Keratinocyte (primary cell): ENCODE measurements at regions not wholly inside any gene's neighbourhood (a gene's known extent, or its start where the extent isn't known, plus 50 kb on each side); places are given as distances from the start of the nearest gene placed in this dataset.

Experiments used
- DNase-seq: peaks from one replicate; pipeline ENCODE4 v3.0.0-alpha.2; 2011; ENCODE audit warnings: low read depth, missing footprints, low spot score
- FAIRE-seq: peaks from 2 replicates; lab custom pipeline; 2011; peaks lifted over from hg19 to GRCh38; lab: Jason Lieb, UNC
- H2AFZ ChIP-seq: 2 replicates; pipeline ENCODE4 v1.6.0; 2012; ENCODE audit warnings: low read length, control low read depth, inconsistent platforms; ENCODE audit not compliant: control insufficient read depth
- H3K27ac ChIP-seq: 2 replicates; pipeline ENCODE4 v1.5.1; 2011; ENCODE audit warnings: low read length; ENCODE audit not compliant: control insufficient read depth, insufficient read depth
- H3K27me3 ChIP-seq: 3 replicates; pipeline ENCODE4 v1.6.0; 2011; ENCODE audit warnings: low read length; ENCODE audit not compliant: control insufficient read depth, insufficient read depth; ENCODE audit errors: extremely low read depth
- H3K36me3 ChIP-seq, 2 experiments: 2 replicates in 1 of 2; 3 replicates in 1 of 2; pipeline ENCODE4 v1.5.1; 2011; ENCODE audit warnings: low read length in 2 of 2, mild to moderate bottlenecking in 1 of 2; ENCODE audit not compliant: control insufficient read depth in 2 of 2, insufficient read depth in 2 of 2; ENCODE audit errors: extremely low read depth in 1 of 2
- H3K4me1 ChIP-seq: 3 replicates; pipeline ENCODE4 v1.5.1; 2011; ENCODE audit warnings: low read length; ENCODE audit not compliant: control insufficient read depth, insufficient read depth; ENCODE audit errors: extremely low read depth
- H3K4me2 ChIP-seq: 3 replicates; pipeline ENCODE4 v1.6.0; 2011; ENCODE audit warnings: low read depth, low read length; ENCODE audit not compliant: control insufficient read depth, insufficient read depth; ENCODE audit errors: extremely low read depth
- H3K4me3 ChIP-seq, 3 experiments: fragments of 200-600 bp in 1 of 3; sonication (generic) in 1 of 3; 2 replicates in 2 of 3; 3 replicates in 1 of 3; pipeline ENCODE4 v1.5.1; 2011 to 2016; ENCODE audit warnings: low read length in 3 of 3, mild to moderate bottlenecking in 3 of 3, control low read depth in 2 of 3, inconsistent platforms in 1 of 3, low read depth in 1 of 3, mixed read lengths in 1 of 3, mixed run types in 1 of 3, moderate library complexity in 1 of 3; ENCODE audit not compliant: control insufficient read depth in 2 of 3, insufficient read depth in 2 of 3; ENCODE audit errors: extremely low read depth in 1 of 3
- H3K79me2 ChIP-seq: 2 replicates; pipeline ENCODE4 v1.6.0; 2012; ENCODE audit warnings: low read length; ENCODE audit not compliant: control insufficient read depth, insufficient read depth
- H3K9ac ChIP-seq: 3 replicates; pipeline ENCODE4 v1.6.0; 2011; ENCODE audit warnings: low read length; ENCODE audit not compliant: control insufficient read depth, insufficient read depth; ENCODE audit errors: extremely low read depth
- H3K9me1 ChIP-seq: 3 replicates; pipeline ENCODE4 v1.6.0; 2011; ENCODE audit warnings: low read length; ENCODE audit not compliant: control insufficient read depth, insufficient read depth; ENCODE audit errors: extremely low read depth
- H3K9me3 ChIP-seq: 2 replicates; pipeline ENCODE4 v1.5.1; 2012; ENCODE audit warnings: low read depth, low read length; ENCODE audit not compliant: control insufficient read depth
- H4K20me1 ChIP-seq: 3 replicates; pipeline ENCODE4 v1.6.0; 2011; ENCODE audit warnings: low read length; ENCODE audit not compliant: control insufficient read depth, insufficient read depth; ENCODE audit errors: extremely low read depth
- EZH2 ChIP-seq: IDR thresholded peaks from one replicate; pipeline ENCODE4 v1.6.1; 2012; ENCODE audit warnings: inconsistent platforms, mild to moderate bottlenecking, low read length, moderate library complexity
- dilution Hi-C: fragments of 300-500 bp; cut with MboI; formaldehyde crosslinking; loops from one replicate; pipeline ENCODE4 v1.7.0; 2020; ENCODE audit warnings: low sequenced_read_pairs; ENCODE audit not compliant: extremely low pct_ligation_motif_present
- TF ChIP-seq, protein P1 (sequence below), 3 experiments: IDR thresholded peaks in 1 of 3; conservative IDR thresholded peaks in 1 of 3; optimal IDR thresholded peaks in 1 of 3; 2 replicates in 2 of 3; 3 replicates in 1 of 3; pipeline versions ENCODE3 to v1.5.1; 2011; ENCODE audit warnings: low read length in 3 of 3, mild to moderate bottlenecking in 3 of 3, moderate library complexity in 2 of 3, control low read depth in 1 of 3, inconsistent platforms in 1 of 3; ENCODE audit not compliant: insufficient read depth in 2 of 3; ENCODE audit errors: extremely low read depth in 1 of 3

DNA sequence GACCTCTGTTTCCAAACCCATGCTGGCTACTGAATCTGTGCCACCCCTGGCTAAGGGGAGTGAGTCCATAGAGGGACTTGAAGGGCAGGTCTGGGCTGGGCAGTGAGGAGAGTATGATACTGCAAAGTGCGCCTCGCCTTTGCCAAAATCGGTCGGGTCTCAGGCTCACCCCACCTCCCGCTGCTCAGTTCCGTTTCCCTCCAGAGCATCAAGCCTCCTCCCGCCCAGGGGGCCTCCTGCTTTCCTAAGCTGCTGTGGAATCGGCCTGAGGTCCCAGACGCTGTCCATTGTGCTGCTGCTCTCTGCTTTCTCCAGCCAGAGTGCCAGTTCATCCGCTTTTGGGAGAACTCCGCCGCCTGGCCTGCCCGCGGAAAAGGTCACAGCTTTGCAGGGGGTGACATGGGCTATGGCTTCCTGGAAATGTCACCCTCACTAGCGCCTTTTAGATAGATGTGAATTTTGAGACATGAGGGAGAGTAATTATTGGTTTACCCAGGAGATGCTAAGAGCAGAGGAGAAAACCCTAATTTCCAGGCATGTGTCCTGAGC lies 1418.4 kb downstream of the UQCRFS1 start:
- H3K9me1 ChIP-seq = peaks cover 2% of the 10 kb centered on the region
- peaks cover 0 to 10% of the 10 kb centered on the region in 2 experiments for H3K36me3 ChIP-seq
- TF ChIP-seq, protein P1, sequence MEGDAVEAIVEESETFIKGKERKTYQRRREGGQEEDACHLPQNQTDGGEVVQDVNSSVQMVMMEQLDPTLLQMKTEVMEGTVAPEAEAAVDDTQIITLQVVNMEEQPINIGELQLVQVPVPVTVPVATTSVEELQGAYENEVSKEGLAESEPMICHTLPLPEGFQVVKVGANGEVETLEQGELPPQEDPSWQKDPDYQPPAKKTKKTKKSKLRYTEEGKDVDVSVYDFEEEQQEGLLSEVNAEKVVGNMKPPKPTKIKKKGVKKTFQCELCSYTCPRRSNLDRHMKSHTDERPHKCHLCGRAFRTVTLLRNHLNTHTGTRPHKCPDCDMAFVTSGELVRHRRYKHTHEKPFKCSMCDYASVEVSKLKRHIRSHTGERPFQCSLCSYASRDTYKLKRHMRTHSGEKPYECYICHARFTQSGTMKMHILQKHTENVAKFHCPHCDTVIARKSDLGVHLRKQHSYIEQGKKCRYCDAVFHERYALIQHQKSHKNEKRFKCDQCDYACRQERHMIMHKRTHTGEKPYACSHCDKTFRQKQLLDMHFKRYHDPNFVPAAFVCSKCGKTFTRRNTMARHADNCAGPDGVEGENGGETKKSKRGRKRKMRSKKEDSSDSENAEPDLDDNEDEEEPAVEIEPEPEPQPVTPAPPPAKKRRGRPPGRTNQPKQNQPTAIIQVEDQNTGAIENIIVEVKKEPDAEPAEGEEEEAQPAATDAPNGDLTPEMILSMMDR (optimal IDR thresholded peaks at IDR 0.05 in 1 of 3, IDR thresholded peaks at IDR 0.05 in 1 of 3, conservative IDR thresholded peaks at IDR 0.05 in 1 of 3; ENCODE audit: extremely low read depth in 1 of 3, insufficient read depth in 2 of 3, low read length in 3 of 3) = no peak
- TF ChIP-seq EZH2 = no peak
- H3K27ac ChIP-seq = peak overlapping the region; percentile 75
- peak overlapping the region; percentile 99 for H2AFZ ChIP-seq
- peaks cover 16% of the 10 kb centered on the region for H3K4me1 ChIP-seq
- H4K20me1 ChIP-seq = peaks cover 14% of the 10 kb centered on the region
- peak overlapping the region; percentile 87 for H3K9ac ChIP-seq
- DNase-seq = no peak
- peak overlapping the region; percentile 93 for H3K4me2 ChIP-seq
- no peaks in the 10 kb centered on the region for H3K27me3 ChIP-seq
- no peak for FAIRE-seq
- dilution Hi-C loops = no loop called here
- H3K4me3 ChIP-seq = peak overlapping the region; percentile 79 to 99 (median 96)
- no peaks in the 10 kb centered on the region for H3K9me3 ChIP-seq
- peaks cover 68% of the 10 kb centered on the region for H3K79me2 ChIP-seq

DNA sequence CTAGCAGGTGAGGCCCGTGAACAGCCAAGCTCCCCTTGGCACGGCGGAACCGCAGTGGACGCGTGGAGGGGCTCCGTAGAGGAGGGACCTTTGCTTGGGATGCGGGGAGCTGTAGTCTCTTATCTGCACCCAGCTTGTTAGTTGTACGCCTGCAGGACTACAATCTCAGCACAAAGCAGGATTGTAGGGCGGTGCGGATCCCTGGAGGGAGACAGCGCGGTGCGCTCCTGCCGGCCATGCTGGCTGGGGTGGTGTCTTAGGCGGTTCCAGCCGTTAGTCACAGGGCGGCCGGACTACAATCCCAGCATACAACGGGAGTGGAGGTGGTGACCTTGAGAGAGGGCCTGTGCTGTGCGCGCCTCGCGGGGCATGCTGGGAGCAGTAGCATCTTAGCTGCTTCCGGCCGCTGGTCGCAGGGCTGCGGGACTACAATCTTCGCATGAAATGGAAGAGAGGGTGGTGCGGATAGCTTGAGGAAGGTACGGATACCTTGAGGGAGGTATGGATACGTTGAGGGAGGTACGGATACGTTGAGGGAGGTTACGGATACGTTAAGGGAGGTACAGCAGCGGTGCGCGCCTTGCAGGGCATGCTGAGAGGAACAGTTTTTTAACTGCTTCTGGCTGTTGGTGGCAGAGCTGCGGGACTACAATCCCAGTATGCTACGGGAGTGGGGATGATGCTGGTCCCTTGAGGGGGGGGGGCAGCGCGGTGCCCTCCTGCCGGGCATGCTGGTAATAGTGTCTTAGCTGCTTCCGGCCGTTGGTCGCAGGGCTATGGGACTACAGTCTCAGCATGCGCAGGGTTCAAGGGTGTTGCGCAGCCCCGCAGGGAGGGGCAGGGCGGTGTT lies 1419.1 kb downstream of the UQCRFS1 start:
- H3K27me3 ChIP-seq = no peaks in the 10 kb centered on the region
- H3K9me3 ChIP-seq = no peaks in the 10 kb centered on the region
- H4K20me1 ChIP-seq = peaks cover 14% of the 10 kb centered on the region
- peak overlapping the region; percentile 79 to 99 (median 96) for H3K4me3 ChIP-seq
- peak; percentile 36 for DNase-seq
- dilution Hi-C loops = no loop called here
- peaks cover 16% of the 10 kb centered on the region for H3K4me1 ChIP-seq
- peak overlapping the region; percentile 99 for H2AFZ ChIP-seq
- peak overlapping the region; percentile 93 for H3K4me2 ChIP-seq
- TF ChIP-seq, protein P1 (optimal IDR thresholded peaks at IDR 0.05 in 1 of 3, IDR thresholded peaks at IDR 0.05 in 1 of 3, conservative IDR thresholded peaks at IDR 0.05 in 1 of 3; ENCODE audit: extremely low read depth in 1 of 3, insufficient read depth in 2 of 3, low read length in 3 of 3) = no peak
- TF ChIP-seq EZH2 = no peak
- peak overlapping the region; percentile 87 for H3K9ac ChIP-seq
- peaks cover 2% of the 10 kb centered on the region for H3K9me1 ChIP-seq
- H3K36me3 ChIP-seq = peaks cover 0 to 10% of the 10 kb centered on the region in 2 experiments
- FAIRE-seq = peak; percentile 75
- peak overlapping the region; percentile 75 for H3K27ac ChIP-seq
- peaks cover 67% of the 10 kb centered on the region for H3K79me2 ChIP-seq
